ENCODE measurements at regions not wholly inside any gene's neighbourhood (a gene's known extent, or its start where the extent isn't known, plus 50 kb on each side); places are given as distances from the start of the nearest gene placed in this dataset.

GRCh38 chr2:61617610-61618009, 79.5 kb upstream of the XPO1 start:
- TF ChIP-seq CTCF (IDR thresholded peaks at IDR 0.05) = no peak
- TF ChIP-seq POLR2A (IDR thresholded peaks at IDR 0.05) = no peak
